Neural progenitor cell (in vitro differentiated cells): ENCODE measurements at regions not wholly inside any gene's neighbourhood (a gene's known extent, or its start where the extent isn't known, plus 50 kb on each side); places are given as distances from the start of the nearest gene placed in this dataset.

ENCODE experiments used
- CTCF ChIP-seq: fragments of 200-600 bp; sonication (generic); IDR thresholded peaks from 2 replicates; pipeline ENCODE4 v1.5.1; 2017; ENCODE audit warnings: antibody characterized with exemption, mild to moderate bottlenecking
- EZH2 ChIP-seq: fragments of 200-600 bp; sonication (generic); IDR thresholded peaks from 2 replicates; pipeline ENCODE4 v1.6.1; 2017; ENCODE audit warnings: antibody characterized with exemption, mild to moderate bottlenecking, moderate library complexity

- no peak for TF ChIP-seq CTCF
- TF ChIP-seq EZH2: no peak
Observed at GRCh38 chr18:77554061-77554460, 304.4 kb downstream of the GALR1 start.
